Spleen (tissue), 11 donors: ENCODE measurements at regions not wholly inside any gene's neighbourhood (a gene's known extent, or its start where the extent isn't known, plus 50 kb on each side); places are given as distances from the start of the nearest gene placed in this dataset.

Experiments
- DNase-seq: peaks from one replicate; pipeline ENCODE4 v3.0.0-alpha.2; 2020
- H3K27ac ChIP-seq, 8 donors: fragments of 200-600 bp; sonication (generic) in 7 of 8; 1 replicate in 4 of 8; 2 replicates in 4 of 8; pipeline versions ENCODE4 v1.5.0 to v1.8.0; 2016 to 2021; ENCODE audit warnings: inconsistent platforms in 4 of 8, mild to moderate bottlenecking in 4 of 8, moderate library complexity in 1 of 8
- H3K27me3 ChIP-seq, 7 donors: fragments of 200-600 bp; sonication (generic) in 6 of 7; replicated peaks in 1 of 7; 1 replicate in 4 of 7; 2 replicates in 3 of 7; pipeline versions ENCODE4 v1.5.0 to v1.8.0; 2016 to 2021; ENCODE audit warnings: inconsistent platforms in 3 of 7, mild to moderate bottlenecking in 1 of 7
- H3K36me3 ChIP-seq, 6 donors: fragments of 200-600 bp; sonication (generic) in 5 of 6; 1 replicate in 4 of 6; 2 replicates in 2 of 6; pipeline versions ENCODE4 v1.5.0 to v1.8.0; 2016 to 2021; ENCODE audit warnings: inconsistent platforms in 2 of 6
- H3K4me1 ChIP-seq, 6 donors: fragments of 200-600 bp; sonication (generic) in 5 of 6; 1 replicate in 3 of 6; 2 replicates in 3 of 6; pipeline versions ENCODE4 v1.5.0 to v1.8.0; 2016 to 2021; ENCODE audit warnings: inconsistent platforms in 3 of 6
- H3K4me3 ChIP-seq, 8 donors: fragments of 200-600 bp; sonication (generic) in 7 of 8; 1 replicate in 4 of 8; 2 replicates in 4 of 8; pipeline versions ENCODE4 v1.5.0 to v1.8.0; 2016 to 2021; ENCODE audit warnings: inconsistent platforms in 4 of 8, mild to moderate bottlenecking in 4 of 8, moderate library complexity in 2 of 8
- H3K9me3 ChIP-seq, 8 donors: fragments of 200-600 bp; sonication (generic) in 7 of 8; 1 replicate in 4 of 8; 2 replicates in 4 of 8; pipeline versions ENCODE4 v1.5.0 to v1.8.0; 2016 to 2021; ENCODE audit warnings: inconsistent platforms in 4 of 8
- POLR2A ChIP-seq, 3 donors: fragments of 450-650 bp; IDR thresholded peaks; one replicate each; pipeline ENCODE4 v1.5.1; 2017; ENCODE audit warnings: antibody characterized with exemption in 3 of 3, mild to moderate bottlenecking in 1 of 3
- POLR2AphosphoS5 ChIP-seq, 3 donors: sonication (generic); formaldehyde crosslinking; IDR thresholded peaks; one replicate each; pipeline ENCODE4 v1.5.1; 2017; ENCODE audit warnings: antibody characterized with exemption in 3 of 3
- WGBS, 5 donors: extraction: QIAGEN DNeasy Blood & Tissue Kit in 3 of 5; methylation state at CpG; one replicate each; pipeline versions ENCODE4 v1.1.5 to v1.1.7; 2013 to 2018; 5-methylcytosine and 5-hydroxymethylcytosine counted together
- intact Hi-C: fragments of 100-400 bp; cut with DNase I; formaldehyde crosslinking; loops from one replicate; pipeline ENCODE4 v1.15.0; 2023; ENCODE audit warnings: low total_unique reads
- TF ChIP-seq, protein P1 (sequence below), 11 experiments: fragments of 200-600 bp in 7 of 11; fragments of 450-650 bp in 4 of 11; sonication (generic) in 4 of 11; IDR thresholded peaks in 8 of 11; conservative IDR thresholded peaks in 3 of 11; 1 replicate in 7 of 11; 2 replicates in 4 of 11; pipeline versions ENCODE4 v1.4.0 to v1.8.0; 2016 to 2021; ENCODE audit warnings: antibody characterized with exemption in 11 of 11, inconsistent platforms in 4 of 11, mild to moderate bottlenecking in 1 of 11
- donor health status: healthy with polysubstance abuse.
- donor health status: DM: no; HTN: no; CAD: no; lungs with moderate emphysema.
- donor health status: DM: no; HTN: no; CAD: no.
- donor health status: Bipolar disorder and iron deficiency.
- donor health status: healthy.
- donor health status: DM: no; HTN: no; CAD: no.
- donor health status: DM: yes; HTN: yes; CAD: no.

DNA sequence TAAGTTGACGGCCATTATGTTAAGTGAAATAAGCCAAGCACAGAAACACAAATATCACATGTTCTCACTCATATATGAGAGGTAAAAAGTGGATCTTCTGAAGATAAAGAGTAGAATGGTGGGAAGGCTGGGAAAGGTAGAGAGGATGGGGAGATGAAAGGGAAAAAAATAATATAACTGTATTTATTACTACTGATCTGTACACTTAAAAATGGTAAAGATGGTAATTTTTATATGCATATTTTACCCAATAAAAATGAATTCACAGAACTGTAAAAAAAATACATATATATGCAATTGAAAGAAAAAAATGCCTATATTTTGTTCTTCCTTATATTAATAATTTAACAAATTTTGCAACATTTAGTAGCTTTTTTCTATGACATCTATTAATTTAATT lies 694.4 kb upstream of the MARCKS start:
- 94 to 100% (median 97%) methylated on average over 1 of the region's 1 CpG for WGBS, 5 donors
- no peaks in the 10 kb centered on the region for H3K4me1 ChIP-seq

GRCh38 chr6:113168057-113168456 lies 689.1 kb upstream of the MARCKS start:
- intact Hi-C loops = no loop called here

More for the DNA sequence above, 694.4 kb upstream of the MARCKS start:
- intact Hi-C loops = no loop called here
- no peak for DNase-seq
- TF ChIP-seq, protein P1, sequence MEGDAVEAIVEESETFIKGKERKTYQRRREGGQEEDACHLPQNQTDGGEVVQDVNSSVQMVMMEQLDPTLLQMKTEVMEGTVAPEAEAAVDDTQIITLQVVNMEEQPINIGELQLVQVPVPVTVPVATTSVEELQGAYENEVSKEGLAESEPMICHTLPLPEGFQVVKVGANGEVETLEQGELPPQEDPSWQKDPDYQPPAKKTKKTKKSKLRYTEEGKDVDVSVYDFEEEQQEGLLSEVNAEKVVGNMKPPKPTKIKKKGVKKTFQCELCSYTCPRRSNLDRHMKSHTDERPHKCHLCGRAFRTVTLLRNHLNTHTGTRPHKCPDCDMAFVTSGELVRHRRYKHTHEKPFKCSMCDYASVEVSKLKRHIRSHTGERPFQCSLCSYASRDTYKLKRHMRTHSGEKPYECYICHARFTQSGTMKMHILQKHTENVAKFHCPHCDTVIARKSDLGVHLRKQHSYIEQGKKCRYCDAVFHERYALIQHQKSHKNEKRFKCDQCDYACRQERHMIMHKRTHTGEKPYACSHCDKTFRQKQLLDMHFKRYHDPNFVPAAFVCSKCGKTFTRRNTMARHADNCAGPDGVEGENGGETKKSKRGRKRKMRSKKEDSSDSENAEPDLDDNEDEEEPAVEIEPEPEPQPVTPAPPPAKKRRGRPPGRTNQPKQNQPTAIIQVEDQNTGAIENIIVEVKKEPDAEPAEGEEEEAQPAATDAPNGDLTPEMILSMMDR (IDR thresholded peaks at IDR 0.05 in 8 of 11, conservative IDR thresholded peaks at IDR 0.05 in 3 of 11) = no peak
- TF ChIP-seq POLR2AphosphoS5 (IDR thresholded peaks at IDR 0.05) (no peak), POLR2A (IDR thresholded peaks at IDR 0.05) (no peak)
- Histone ChIP-seq H3K4me3 (no peak overlapping the region), H3K9me3 (peaks cover 0 to 1% (median 0%) of the 10 kb centered on the region in 8 donors), H3K36me3 (no peaks in the 10 kb centered on the region), H3K27me3 (no peaks in the 10 kb centered on the region), H3K27ac (no peak overlapping the region)

GRCh38 chr6:113169484-113169883 lies 687.7 kb upstream of the MARCKS start:
- intact Hi-C loops = no loop called here
- 87 to 100% (median 97%) methylated on average over 1 of the region's 1 CpG for WGBS, 5 donors
- peaks cover 0 to 12% (median 6%) of the 10 kb centered on the region in 8 donors for H3K9me3 ChIP-seq

More at GRCh38 chr6:113168057-113168456, 689.1 kb upstream of the MARCKS start:
- DNase-seq = no peak
- TF ChIP-seq POLR2A (IDR thresholded peaks at IDR 0.05) (no peak), POLR2AphosphoS5 (IDR thresholded peaks at IDR 0.05) (no peak)
- TF ChIP-seq, protein P1 (IDR thresholded peaks at IDR 0.05 in 8 of 11, conservative IDR thresholded peaks at IDR 0.05 in 3 of 11) = no peak
- no peak overlapping the region for H3K4me3 ChIP-seq
- H3K27me3 ChIP-seq = no peaks in the 10 kb centered on the region
- H3K9me3 ChIP-seq = peaks cover 0 to 12% (median 6%) of the 10 kb centered on the region in 8 donors
- 79 to 93% (median 89%) methylated on average over 1 of the region's 1 CpG for WGBS, 5 donors
- H3K27ac ChIP-seq = no peak overlapping the region
- H3K4me1 ChIP-seq = peaks cover 0 to 9% (median 3%) of the 10 kb centered on the region in 6 donors
- H3K36me3 ChIP-seq = no peaks in the 10 kb centered on the region

GRCh38 chr6:113170454-113170853 lies 686.7 kb upstream of the MARCKS start:
- H3K27me3 ChIP-seq = no peaks in the 10 kb centered on the region
- H3K4me1 ChIP-seq = peaks cover 0 to 9% (median 3%) of the 10 kb centered on the region in 6 donors
- DNase-seq = no peak
- 78 to 96% (median 87%) methylated on average over 1 of the region's 1 CpG for WGBS, 5 donors
- intact Hi-C loops = no loop called here
- H3K9me3 ChIP-seq = peaks cover 0 to 12% (median 6%) of the 10 kb centered on the region in 8 donors
- no peak overlapping the region for H3K27ac ChIP-seq
- no peak overlapping the region for H3K4me3 ChIP-seq
- TF ChIP-seq POLR2AphosphoS5 (IDR thresholded peaks at IDR 0.05) = no peak
- TF ChIP-seq, protein P1 (IDR thresholded peaks at IDR 0.05 in 8 of 11, conservative IDR thresholded peaks at IDR 0.05 in 3 of 11) = no peak
- no peak for TF ChIP-seq POLR2A (IDR thresholded peaks at IDR 0.05)
- no peaks in the 10 kb centered on the region for H3K36me3 ChIP-seq

More at GRCh38 chr6:113169484-113169883, 687.7 kb upstream of the MARCKS start:
- TF ChIP-seq POLR2AphosphoS5 (IDR thresholded peaks at IDR 0.05) (no peak), POLR2A (IDR thresholded peaks at IDR 0.05) (no peak)
- TF ChIP-seq, protein P1 (IDR thresholded peaks at IDR 0.05 in 8 of 11, conservative IDR thresholded peaks at IDR 0.05 in 3 of 11) = no peak
- H3K4me3 ChIP-seq = no peak overlapping the region
- DNase-seq = no peak
- no peaks in the 10 kb centered on the region for H3K27me3 ChIP-seq
- no peaks in the 10 kb centered on the region for H3K36me3 ChIP-seq
- H3K4me1 ChIP-seq = peaks cover 0 to 9% (median 3%) of the 10 kb centered on the region in 6 donors
- no peak overlapping the region for H3K27ac ChIP-seq
